Kidney (tissue), 13 donors: ENCODE measurements at regions not wholly inside any gene's neighbourhood (a gene's known extent, or its start where the extent isn't known, plus 50 kb on each side); places are given as distances from the start of the nearest gene placed in this dataset.

Experiments used
- DNase-seq, 5 donors: peaks; one replicate each; pipeline ENCODE4 v3.0.0-alpha.2; 2013 to 2020
- FAIRE-seq: peaks from 2 replicates; lab custom pipeline; 2012; peaks lifted over from hg19 to GRCh38; lab: Jason Lieb, UNC
- H3K27ac ChIP-seq, 2 donors: one replicate each; pipeline ENCODE4 v1.7.0; 2013; ENCODE audit warnings: low read depth in 2 of 2, low read length in 2 of 2, inconsistent platforms in 1 of 2
- H3K27me3 ChIP-seq: one replicate; pipeline ENCODE4 v1.7.1; 2013; ENCODE audit warnings: low read length, inconsistent platforms; ENCODE audit not compliant: control insufficient read depth, insufficient read depth
- H3K36me3 ChIP-seq, 3 donors: one replicate each; pipeline versions ENCODE4 v1.7.0 to v1.7.1; 2013; ENCODE audit warnings: low read length in 3 of 3, control low read depth in 1 of 3, inconsistent platforms in 1 of 3; ENCODE audit not compliant: insufficient read depth in 3 of 3, control insufficient read depth in 2 of 3
- H3K4me1 ChIP-seq, 3 donors: one replicate each; pipeline versions ENCODE4 v1.7.0 to v1.7.1; 2013; ENCODE audit warnings: low read length in 3 of 3, inconsistent platforms in 1 of 3, low read depth in 1 of 3; ENCODE audit not compliant: control insufficient read depth in 2 of 3, insufficient read depth in 2 of 3
- H3K4me3 ChIP-seq, 3 donors: one replicate each; pipeline versions ENCODE4 v1.7.0 to v1.8.1; 2013; ENCODE audit warnings: low read length in 3 of 3, control low read depth in 1 of 3, inconsistent platforms in 1 of 3
- H3K9ac ChIP-seq, 3 donors: one replicate each; pipeline versions ENCODE4 v1.7.0 to v1.7.1; 2013; ENCODE audit warnings: low read length in 3 of 3, control low read depth in 1 of 3, inconsistent platforms in 1 of 3
- H3K9me3 ChIP-seq, 3 donors: one replicate each; pipeline versions ENCODE4 v1.7.0 to v1.7.1; 2013; ENCODE audit warnings: low read length in 3 of 3, control low read depth in 1 of 3, inconsistent platforms in 1 of 3; ENCODE audit not compliant: control insufficient read depth in 2 of 3, insufficient read depth in 1 of 3
- intact Hi-C: fragments of 100-400 bp; cut with DNase I; formaldehyde crosslinking; loops from one replicate; pipeline ENCODE4 v1.11.1; 2022
- TF ChIP-seq, protein P1 (sequence below): IDR thresholded peaks from 3 replicates; pipeline ENCODE4 v1.5.1; 2012; ENCODE audit warnings: mild to moderate bottlenecking, moderate library complexity, borderline replicate concordance; ENCODE audit not compliant: insufficient read depth; ENCODE audit errors: extremely low read depth
- donor health status: control.
- donor health status: control.
- donor health status: control.
- donor health status: control.
- donor health status: control.
- donor health status: DM: yes; HTN: yes; CAD: no.
- donor health status: Normal renal cell carcinoma (clear cell type).

DNA sequence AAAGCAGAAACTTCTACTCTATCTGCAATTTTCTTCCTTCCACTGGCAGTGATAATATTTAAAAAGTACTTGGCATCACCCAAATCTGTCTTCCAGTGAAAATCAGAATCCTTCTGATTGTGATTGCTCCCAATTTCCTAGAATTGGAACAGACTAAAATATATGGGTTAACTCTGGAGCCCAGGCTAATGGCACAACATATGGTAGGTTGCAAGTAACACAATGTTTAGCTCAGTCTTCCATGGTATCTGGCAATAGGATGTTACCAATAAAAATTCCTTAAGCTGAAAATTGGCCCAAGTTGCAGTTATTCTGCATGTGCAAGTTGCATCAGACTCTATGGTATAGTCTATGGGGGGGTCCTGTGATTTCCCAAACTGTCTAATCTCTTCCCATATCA, 273.5 kb upstream of the ADAMTS9 start:
- no peaks in the 10 kb centered on the region for H3K36me3 ChIP-seq
- no peak for FAIRE-seq
- intact Hi-C loops = no loop called here
- TF ChIP-seq, protein P1, sequence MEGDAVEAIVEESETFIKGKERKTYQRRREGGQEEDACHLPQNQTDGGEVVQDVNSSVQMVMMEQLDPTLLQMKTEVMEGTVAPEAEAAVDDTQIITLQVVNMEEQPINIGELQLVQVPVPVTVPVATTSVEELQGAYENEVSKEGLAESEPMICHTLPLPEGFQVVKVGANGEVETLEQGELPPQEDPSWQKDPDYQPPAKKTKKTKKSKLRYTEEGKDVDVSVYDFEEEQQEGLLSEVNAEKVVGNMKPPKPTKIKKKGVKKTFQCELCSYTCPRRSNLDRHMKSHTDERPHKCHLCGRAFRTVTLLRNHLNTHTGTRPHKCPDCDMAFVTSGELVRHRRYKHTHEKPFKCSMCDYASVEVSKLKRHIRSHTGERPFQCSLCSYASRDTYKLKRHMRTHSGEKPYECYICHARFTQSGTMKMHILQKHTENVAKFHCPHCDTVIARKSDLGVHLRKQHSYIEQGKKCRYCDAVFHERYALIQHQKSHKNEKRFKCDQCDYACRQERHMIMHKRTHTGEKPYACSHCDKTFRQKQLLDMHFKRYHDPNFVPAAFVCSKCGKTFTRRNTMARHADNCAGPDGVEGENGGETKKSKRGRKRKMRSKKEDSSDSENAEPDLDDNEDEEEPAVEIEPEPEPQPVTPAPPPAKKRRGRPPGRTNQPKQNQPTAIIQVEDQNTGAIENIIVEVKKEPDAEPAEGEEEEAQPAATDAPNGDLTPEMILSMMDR = no peak
- H3K9ac ChIP-seq = no peak overlapping the region
- H3K4me3 ChIP-seq = no peak overlapping the region
- H3K4me1 ChIP-seq = no peaks in the 10 kb centered on the region
- H3K27me3 ChIP-seq = no peaks in the 10 kb centered on the region
- H3K9me3 ChIP-seq = no peaks in the 10 kb centered on the region
- no peak for DNase-seq
- H3K27ac ChIP-seq = no peak overlapping the region

DNA sequence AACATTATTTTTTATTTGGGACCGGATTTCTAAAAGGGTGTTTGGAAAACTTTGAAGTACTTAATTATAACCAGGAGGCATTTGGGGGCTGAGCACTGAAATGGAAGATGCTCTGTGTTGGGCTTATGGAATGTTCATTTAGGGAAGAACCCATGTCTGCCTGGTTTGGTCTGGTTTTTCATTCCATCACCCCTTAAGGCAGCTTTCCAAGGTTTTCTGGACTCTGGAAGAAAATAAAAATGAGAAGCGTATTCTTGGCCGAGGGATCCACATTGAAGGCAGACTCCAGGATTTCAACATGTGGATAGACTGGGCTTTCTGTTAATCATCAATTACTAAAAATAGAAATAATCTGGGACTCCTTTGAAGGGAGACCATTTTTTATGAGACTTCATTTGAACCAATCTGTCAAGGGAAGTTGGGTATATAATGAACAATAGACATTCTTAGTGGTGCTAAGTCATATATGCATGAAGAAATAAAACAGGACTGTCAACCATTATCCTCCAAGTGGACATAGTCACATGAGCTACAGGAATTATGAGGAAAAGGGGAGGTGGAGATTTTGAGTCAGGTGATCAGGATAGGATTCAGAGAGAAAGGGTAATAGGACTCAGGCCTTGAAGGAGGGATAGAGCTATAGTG, 270.5 kb upstream of the ADAMTS9 start:
- Histone ChIP-seq H3K27ac (no peak overlapping the region), H3K9me3 (no peaks in the 10 kb centered on the region), H3K4me1 (no peaks in the 10 kb centered on the region), H3K27me3 (no peaks in the 10 kb centered on the region), H3K36me3 (no peaks in the 10 kb centered on the region), H3K4me3 (no peak overlapping the region), H3K9ac (no peak overlapping the region)
- TF ChIP-seq, protein P1 = no peak
- DNase-seq (no peak), FAIRE-seq (no peak)
- intact Hi-C loops = no loop called here

DNA sequence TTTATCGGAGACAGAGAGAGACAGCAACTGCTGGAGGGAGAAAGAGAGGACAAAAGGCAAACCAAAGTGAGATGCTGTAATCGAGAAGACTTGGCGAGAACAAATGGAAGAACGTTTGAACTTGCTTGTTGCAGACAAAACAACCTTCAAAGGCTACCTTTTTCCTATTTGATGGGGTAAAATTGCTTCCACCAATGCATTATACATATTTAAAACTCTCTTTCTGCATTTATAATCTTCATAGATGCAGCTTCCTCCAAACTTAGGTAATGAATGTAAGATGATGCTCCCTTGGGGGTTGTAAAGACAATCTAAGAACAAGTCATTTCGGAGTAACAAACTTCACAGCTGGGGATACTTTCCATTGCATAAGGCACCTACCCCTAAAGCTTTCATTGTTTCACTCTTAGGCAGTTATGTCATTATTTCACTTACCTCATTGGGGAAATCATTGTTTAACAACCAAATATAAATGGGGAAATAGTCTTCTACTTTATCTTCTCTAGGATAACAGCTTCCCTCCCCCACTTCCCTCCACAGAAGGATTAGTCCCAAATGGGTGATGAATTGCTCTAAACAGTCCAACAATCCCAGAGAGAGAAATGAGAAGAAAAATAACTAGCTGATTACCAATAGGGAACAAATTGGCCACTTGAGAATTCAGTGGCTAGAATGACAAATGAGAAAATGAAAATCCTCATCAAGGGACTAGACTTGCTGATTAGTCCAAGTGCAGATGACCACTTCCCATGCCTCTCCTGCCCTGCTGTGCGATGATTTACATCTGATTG, 269.8 kb upstream of the ADAMTS9 start:
- H3K4me3 ChIP-seq = no peak overlapping the region
- TF ChIP-seq, protein P1 = no peak
- H3K36me3 ChIP-seq = no peaks in the 10 kb centered on the region
- H3K9ac ChIP-seq = no peak overlapping the region
- FAIRE-seq = no peak
- H3K27ac ChIP-seq = no peak overlapping the region
- H3K27me3 ChIP-seq = no peaks in the 10 kb centered on the region
- no peak for DNase-seq
- intact Hi-C loops = no loop called here
- no peaks in the 10 kb centered on the region for H3K9me3 ChIP-seq
- H3K4me1 ChIP-seq = no peaks in the 10 kb centered on the region
